HUES6 (cell line): ENCODE measurements at regions not wholly inside any gene's neighbourhood (a gene's known extent, or its start where the extent isn't known, plus 50 kb on each side); places are given as distances from the start of the nearest gene placed in this dataset.

Source experiments
- H3K27ac ChIP-seq: 2 replicates; pipeline ENCODE4 v1.7.0; 2013; ENCODE audit warnings: low read depth, mild to moderate bottlenecking, low read length, inconsistent platforms
- H3K27me3 ChIP-seq: 2 replicates; pipeline ENCODE4 v1.6.1; 2013; ENCODE audit warnings: low read length; ENCODE audit not compliant: control insufficient read depth, insufficient read depth
- H3K36me3 ChIP-seq: 2 replicates; pipeline ENCODE4 v1.6.1; 2013; ENCODE audit warnings: low read length; ENCODE audit not compliant: control insufficient read depth, insufficient read depth
- H3K4me1 ChIP-seq: 2 replicates; pipeline ENCODE4 v1.6.1; 2013; ENCODE audit warnings: low read length; ENCODE audit not compliant: control insufficient read depth, insufficient read depth
- H3K4me3 ChIP-seq: 2 replicates; pipeline ENCODE4 v1.5.1; 2013; ENCODE audit warnings: low read depth, low read length
- H3K9ac ChIP-seq: one replicate; pipeline ENCODE4 v1.6.1; 2013; ENCODE audit warnings: mild to moderate bottlenecking, low read length
- H3K9me3 ChIP-seq: 2 replicates; pipeline ENCODE4 v1.6.1; 2013; ENCODE audit warnings: low read depth, low read length; ENCODE audit not compliant: control insufficient read depth, insufficient read depth

GRCh38 chr2:51379997-51380396 lies 348.1 kb upstream of the NRXN1 start:
- Histone ChIP-seq H3K4me1 (no peaks in the 10 kb centered on the region), H3K36me3 (no peaks in the 10 kb centered on the region), H3K9ac (no peak overlapping the region), H3K9me3 (peaks cover 12% of the 10 kb centered on the region), H3K27me3 (no peaks in the 10 kb centered on the region), H3K4me3 (no peak overlapping the region), H3K27ac (no peak overlapping the region)

DNA sequence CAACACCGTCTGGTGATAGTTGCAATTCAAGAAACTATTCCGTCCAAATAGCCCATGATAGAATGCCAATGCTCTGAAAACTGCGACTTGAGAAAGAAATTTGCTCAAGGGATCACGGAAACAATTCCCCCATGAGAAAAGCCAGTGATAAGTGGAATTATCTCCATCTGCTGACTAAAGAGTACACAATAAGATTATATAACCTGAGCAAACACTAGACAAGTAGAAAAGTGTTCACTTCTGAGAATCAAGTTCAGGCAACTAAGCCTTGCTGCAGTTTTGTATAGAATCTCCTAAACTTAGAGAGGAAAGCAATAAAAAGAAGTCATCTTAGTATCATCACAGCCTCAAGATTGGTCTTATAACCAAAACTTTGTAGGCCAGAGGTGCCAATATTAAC lies 336.3 kb upstream of the NRXN1 start:
- H3K9me3 ChIP-seq, result no peaks in the 10 kb centered on the region
- no peak overlapping the region for H3K27ac ChIP-seq
- no peak overlapping the region for H3K9ac ChIP-seq
- no peaks in the 10 kb centered on the region for H3K27me3 ChIP-seq
- no peaks in the 10 kb centered on the region for H3K4me1 ChIP-seq
- no peak overlapping the region for H3K4me3 ChIP-seq
- no peaks in the 10 kb centered on the region for H3K36me3 ChIP-seq

- Histone ChIP-seq H3K4me1 (no peaks in the 10 kb centered on the region), H3K36me3 (no peaks in the 10 kb centered on the region), H3K4me3 (no peak overlapping the region), H3K9me3 (no peaks in the 10 kb centered on the region), H3K27me3 (no peaks in the 10 kb centered on the region), H3K9ac (no peak overlapping the region), H3K27ac (no peak overlapping the region)
These were observed 318.2 kb upstream of the NRXN1 start for GRCh38 chr2:51350100-51350499.

DNA sequence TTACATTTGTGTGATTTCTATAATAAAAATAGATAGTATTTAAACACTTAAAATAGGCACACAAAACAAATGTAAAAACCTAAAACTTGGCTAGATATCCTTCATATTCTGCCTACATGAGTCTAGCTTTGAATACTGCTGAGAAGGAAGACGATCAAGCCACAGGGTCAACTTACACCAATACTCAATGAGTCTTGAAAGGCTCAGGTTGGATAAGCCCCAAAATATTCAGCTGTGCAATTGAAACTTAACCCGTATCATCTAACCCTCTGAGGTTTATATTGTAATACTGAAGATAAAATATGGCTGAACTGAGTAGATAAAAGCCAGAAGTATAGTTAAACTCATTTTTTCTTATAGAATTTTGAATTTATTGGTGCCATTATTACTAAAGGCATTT lies 313.0 kb upstream of the NRXN1 start:
- H3K27me3 ChIP-seq, result no peaks in the 10 kb centered on the region
- H3K9me3 ChIP-seq, result no peaks in the 10 kb centered on the region
- H3K4me3 ChIP-seq, result no peak overlapping the region
- H3K27ac ChIP-seq, result no peak overlapping the region
- no peaks in the 10 kb centered on the region for H3K4me1 ChIP-seq
- H3K9ac ChIP-seq, result no peak overlapping the region
- no peaks in the 10 kb centered on the region for H3K36me3 ChIP-seq

GRCh38 chr2:51335087-51336058 lies 303.4 kb upstream of the NRXN1 start:
- H3K9ac ChIP-seq, result no peak overlapping the region
- no peak overlapping the region for H3K27ac ChIP-seq
- no peaks in the 10 kb centered on the region for H3K4me1 ChIP-seq
- H3K4me3 ChIP-seq, result no peak overlapping the region
- no peaks in the 10 kb centered on the region for H3K36me3 ChIP-seq
- H3K27me3 ChIP-seq, result no peaks in the 10 kb centered on the region
- no peaks in the 10 kb centered on the region for H3K9me3 ChIP-seq

DNA sequence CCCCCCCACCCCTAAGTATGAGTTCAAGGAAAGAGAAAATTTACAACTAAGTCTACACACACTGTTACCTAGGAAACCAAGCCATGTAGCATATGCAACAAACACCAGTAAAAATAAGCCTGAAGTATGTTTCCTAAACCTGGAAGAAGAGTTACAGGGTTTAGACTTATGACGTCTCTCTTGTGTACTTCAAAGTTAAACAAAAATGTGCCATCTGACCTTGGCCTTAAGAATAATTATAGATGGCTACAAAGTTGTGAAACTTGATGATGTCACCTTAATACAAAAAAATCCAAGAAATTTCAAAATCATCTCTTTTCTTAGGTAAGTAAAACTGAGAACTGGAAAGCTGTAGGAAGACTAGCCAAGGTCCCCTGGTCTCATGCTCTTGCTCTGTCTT lies 297.6 kb upstream of the NRXN1 start:
- Histone ChIP-seq H3K27ac (no peak overlapping the region), H3K4me3 (no peak overlapping the region)

GRCh38 chr2:51324051-51324450 lies 292.1 kb upstream of the NRXN1 start:
- Histone ChIP-seq H3K4me1 (no peaks in the 10 kb centered on the region), H3K9ac (no peak overlapping the region), H3K27me3 (no peaks in the 10 kb centered on the region), H3K27ac (no peak overlapping the region), H3K9me3 (peaks cover 4% of the 10 kb centered on the region), H3K36me3 (no peaks in the 10 kb centered on the region), H3K4me3 (no peak overlapping the region)

More for the DNA sequence above, 297.6 kb upstream of the NRXN1 start:
- no peaks in the 10 kb centered on the region for H3K36me3 ChIP-seq
- H3K4me1 ChIP-seq, result no peaks in the 10 kb centered on the region
- H3K9ac ChIP-seq, result no peak overlapping the region
- H3K9me3 ChIP-seq, result no peaks in the 10 kb centered on the region
- no peaks in the 10 kb centered on the region for H3K27me3 ChIP-seq

DNA sequence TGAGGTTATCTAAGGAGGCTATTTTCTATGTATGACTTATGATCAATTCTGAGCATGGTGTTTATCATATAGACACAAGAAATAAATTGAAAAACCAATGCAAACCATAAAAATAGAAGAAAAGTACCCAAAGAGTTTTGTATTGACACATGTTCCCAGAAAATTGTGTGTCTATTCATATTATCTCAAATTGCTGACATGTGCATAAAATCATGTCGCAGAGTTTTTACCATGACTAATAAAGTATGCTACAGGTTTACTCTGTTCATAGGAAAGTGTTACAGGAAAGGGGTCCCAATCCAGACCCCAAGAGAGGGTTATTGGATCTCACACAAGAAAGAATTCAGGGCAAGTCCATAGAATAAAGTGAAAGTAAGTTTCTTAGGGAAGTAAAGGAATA lies 290.7 kb upstream of the NRXN1 start:
- H3K36me3 ChIP-seq, result no peaks in the 10 kb centered on the region
- peaks cover 12% of the 10 kb centered on the region for H3K9me3 ChIP-seq
- H3K4me3 ChIP-seq, result no peak overlapping the region
- no peaks in the 10 kb centered on the region for H3K4me1 ChIP-seq
- H3K27me3 ChIP-seq, result no peaks in the 10 kb centered on the region
- no peak overlapping the region for H3K9ac ChIP-seq
- H3K27ac ChIP-seq, result no peak overlapping the region

DNA sequence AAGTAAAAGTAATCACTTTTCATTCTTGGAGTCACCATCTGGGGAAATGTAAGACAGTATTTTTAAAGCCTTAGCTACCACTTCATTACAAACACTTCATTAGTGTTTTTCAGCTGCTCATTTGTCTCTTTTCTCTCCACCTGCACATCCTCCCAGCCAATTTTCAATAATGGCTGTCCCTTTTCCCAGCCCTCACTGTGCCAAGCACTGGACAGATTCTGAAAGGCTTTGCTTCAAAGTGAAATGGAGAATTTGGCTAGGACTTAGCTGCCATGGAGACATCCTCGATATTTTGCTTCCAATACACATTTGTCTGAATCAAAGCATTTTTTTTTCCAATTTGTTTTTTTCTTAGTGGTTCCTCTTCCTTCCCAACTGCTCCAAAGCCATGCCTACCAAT lies 272.4 kb upstream of the NRXN1 start:
- no peaks in the 10 kb centered on the region for H3K36me3 ChIP-seq
- no peaks in the 10 kb centered on the region for H3K27me3 ChIP-seq
- H3K9ac ChIP-seq, result no peak overlapping the region
- no peaks in the 10 kb centered on the region for H3K9me3 ChIP-seq
- no peak overlapping the region for H3K4me3 ChIP-seq
- no peak overlapping the region for H3K27ac ChIP-seq
- no peaks in the 10 kb centered on the region for H3K4me1 ChIP-seq

GRCh38 chr2:51301381-51301780 lies 269.4 kb upstream of the NRXN1 start:
- Histone ChIP-seq H3K4me1 (no peaks in the 10 kb centered on the region; the same call in 1 of the 2 replicates), H3K36me3 (no peaks in the 10 kb centered on the region), H3K4me3 (no peak overlapping the region), H3K9ac (no peak overlapping the region), H3K9me3 (no peaks in the 10 kb centered on the region), H3K27ac (no peak overlapping the region), H3K27me3 (no peaks in the 10 kb centered on the region)

DNA sequence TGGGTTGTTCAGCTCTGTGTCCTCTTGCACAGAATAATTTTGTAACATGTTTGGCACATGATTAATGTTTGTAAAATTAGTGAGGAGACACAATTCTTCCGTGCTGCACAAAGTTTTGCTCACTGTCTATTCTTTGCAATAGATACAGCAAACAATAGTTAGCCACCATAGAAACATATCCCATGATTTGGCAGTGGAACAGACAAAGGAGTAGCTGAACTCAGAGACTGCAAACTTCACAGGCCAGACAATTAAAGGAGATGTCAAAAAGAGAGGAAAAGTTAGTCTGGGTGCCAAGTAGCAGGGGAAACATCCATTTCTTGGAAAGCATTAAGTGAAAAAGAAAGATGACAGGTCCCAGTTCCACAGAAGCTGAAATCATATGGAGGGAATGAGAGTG lies 267.4 kb upstream of the NRXN1 start:
- Histone ChIP-seq H3K4me3 (no peak overlapping the region), H3K9me3 (no peaks in the 10 kb centered on the region), H3K4me1 (no peaks in the 10 kb centered on the region; the same call in 1 of the 2 replicates), H3K9ac (no peak overlapping the region), H3K27me3 (no peaks in the 10 kb centered on the region), H3K36me3 (no peaks in the 10 kb centered on the region), H3K27ac (no peak overlapping the region)
